GM21717 (cell line): ENCODE measurements at regions not wholly inside any gene's neighbourhood (a gene's known extent, or its start where the extent isn't known, plus 50 kb on each side); places are given as distances from the start of the nearest gene placed in this dataset.
"Not testable (repeated sequence)": the region's sequence is repeated elsewhere in the genome, so short reads cannot be mapped to it uniquely, and the experiment has no call there.

Experiments used
- ATAC-seq: cut with Tn5 transposase; IDR thresholded peaks from one replicate; pipeline ENCODE4 v1.9.1; 2021; ENCODE audit warnings: mild to moderate bottlenecking, moderate library complexity; ENCODE audit not compliant: unreplicated experiment

GRCh38 chr4:38373375-38373774 is 290.6 kb upstream of the KLF3 start:
- no peak for ATAC-seq

GRCh38 chr4:38377195-38377594 is 286.8 kb upstream of the KLF3 start:
- ATAC-seq: no peak

GRCh38 chr4:38378478-38378877 is 285.5 kb upstream of the KLF3 start:
- no peak for ATAC-seq

- ATAC-seq: no peak
Observed at GRCh38 chr4:38381788-38382187, 282.2 kb upstream of the KLF3 start.

GRCh38 chr4:38382520-38382919 is 281.5 kb upstream of the KLF3 start:
- ATAC-seq: no peak

- no peak for ATAC-seq
Observed at GRCh38 chr4:38383646-38384121, 280.3 kb upstream of the KLF3 start.

- no peak for ATAC-seq
Observed at GRCh38 chr4:38385093-38386004, 278.6 kb upstream of the KLF3 start.

- ATAC-seq: no peak
Observed at GRCh38 chr4:38386005-38386551, 277.9 kb upstream of the KLF3 start.

- no peak for ATAC-seq
Observed at GRCh38 chr4:38386654-38387188, 277.3 kb upstream of the KLF3 start.

- no peak for ATAC-seq
Observed at GRCh38 chr4:38387348-38387747, 276.7 kb upstream of the KLF3 start.

GRCh38 chr4:38387819-38388218 is 276.2 kb upstream of the KLF3 start:
- ATAC-seq: no peak

- ATAC-seq: not testable (repeated sequence)
Observed at GRCh38 chr4:38388907-38389306, 275.1 kb upstream of the KLF3 start.

- no peak for ATAC-seq
Observed at GRCh38 chr4:38390969-38391545, 272.9 kb upstream of the KLF3 start.

GRCh38 chr4:38392223-38392855 is 271.7 kb upstream of the KLF3 start:
- ATAC-seq: no peak

- no peak for ATAC-seq
Observed at GRCh38 chr4:38396091-38396490, 267.9 kb upstream of the KLF3 start.

GRCh38 chr4:38396845-38397547 is 267.0 kb upstream of the KLF3 start:
- no peak for ATAC-seq

- ATAC-seq: no peak
Observed at GRCh38 chr4:38400946-38401345, 263.1 kb upstream of the KLF3 start.

- no peak for ATAC-seq
Observed at GRCh38 chr4:38406243-38406642, 257.8 kb upstream of the KLF3 start.

GRCh38 chr4:38409852-38410251 is 254.1 kb upstream of the KLF3 start:
- no peak for ATAC-seq

- ATAC-seq: peak; percentile 88
Observed at GRCh38 chr4:38411092-38411491, 252.9 kb upstream of the KLF3 start.
